GM12878 (cell line): ENCODE measurements at regions not wholly inside any gene's neighbourhood (a gene's known extent, or its start where the extent isn't known, plus 50 kb on each side); places are given as distances from the start of the nearest gene placed in this dataset.

ENCODE experiments used
- CTCF ChIP-seq, 3 experiments: IDR thresholded peaks in 2 of 3; conservative IDR thresholded peaks in 1 of 3; 2 replicates each; pipeline ENCODE4 v1.5.1; 2011; ENCODE audit warnings: low read depth in 3 of 3, low read length in 3 of 3, mild to moderate bottlenecking in 3 of 3, control low read depth in 2 of 3, moderate library complexity in 2 of 3, inconsistent platforms in 1 of 3, mixed read lengths in 1 of 3; ENCODE audit not compliant: control insufficient read depth in 2 of 3, insufficient read depth in 1 of 3; ENCODE audit errors: extremely low read depth in 1 of 3
- E2F8 ChIP-seq: fragments of 450-650 bp; IDR thresholded peaks from 2 replicates; pipeline ENCODE4 v1.6.1; 2018; ENCODE audit warnings: mild to moderate bottlenecking, low read depth, moderate library complexity; ENCODE audit not compliant: partially characterized antibody
- EP300 ChIP-seq, 2 experiments: fragments of 150-350 bp in 1 of 2; IDR thresholded peaks; 2 replicates each; pipeline ENCODE4 v1.6.1; 2011 to 2012; ENCODE audit warnings: low read depth in 2 of 2, low read length in 2 of 2, borderline replicate concordance in 1 of 2, improper control_type of control experiment in 1 of 2, inconsistent platforms in 1 of 2; ENCODE audit not compliant: control insufficient read depth in 1 of 2
- EZH2 ChIP-seq: IDR thresholded peaks from 2 replicates; pipeline ENCODE4 v1.6.1; 2012; ENCODE audit warnings: low read depth, mild to moderate bottlenecking, control low read depth, inconsistent platforms, low read length, borderline replicate concordance; ENCODE audit not compliant: control insufficient read depth
- GABPA ChIP-seq: IDR thresholded peaks from 2 replicates; pipeline ENCODE4 v1.6.1; 2014; ENCODE audit warnings: antibody characterized with exemption, low read depth, mild to moderate bottlenecking, inconsistent platforms
- KDM1A ChIP-seq: fragments of 200-600 bp; sonication (generic); IDR thresholded peaks from 2 replicates; pipeline ENCODE4 v1.6.1; 2016; ENCODE audit warnings: borderline replicate concordance
- PBX3 ChIP-seq: IDR thresholded peaks from 2 replicates; pipeline ENCODE4 v1.6.1; 2011; ENCODE audit warnings: mild to moderate bottlenecking, low read depth, low read length, moderate library complexity; ENCODE audit not compliant: insufficient replicate concordance
- POLR2A ChIP-seq: IDR thresholded peaks from 2 replicates; pipeline ENCODE4 v1.6.1; 2011; ENCODE audit warnings: low read depth, mild to moderate bottlenecking, low read length
- POLR2AphosphoS5 ChIP-seq: IDR thresholded peaks from 2 replicates; pipeline ENCODE4 v1.6.1; 2011; ENCODE audit warnings: mild to moderate bottlenecking, low read length, inconsistent platforms
- REST ChIP-seq: IDR thresholded peaks from 2 replicates; pipeline ENCODE4 v1.6.1; 2012; ENCODE audit warnings: mild to moderate bottlenecking, low read depth, low read length
- SIN3A ChIP-seq: IDR thresholded peaks from 2 replicates; pipeline ENCODE4 v1.6.1; 2012; ENCODE audit warnings: low read depth, low read length, improper control_type of control experiment
- SKIL ChIP-seq: fragments of 450-650 bp; IDR thresholded peaks from 2 replicates; pipeline ENCODE4 v1.6.1; 2017; ENCODE audit warnings: mild to moderate bottlenecking, low read depth, inconsistent platforms; ENCODE audit not compliant: poor library complexity, severe bottlenecking
- TCF7 ChIP-seq: IDR thresholded peaks from 2 replicates; pipeline ENCODE4 v1.6.1; 2014; ENCODE audit warnings: antibody characterized with exemption, borderline replicate concordance
- ZNF384 ChIP-seq: IDR thresholded peaks from 2 replicates; pipeline ENCODE4 v1.6.1; 2012; ENCODE audit warnings: low read depth, mild to moderate bottlenecking, low read length, improper control_type of control experiment, borderline replicate concordance

GRCh38 chr4:31020363-31020762 lies 300.2 kb downstream of the PCDH7 start:
- no peak for TF ChIP-seq SKIL
- no peak for TF ChIP-seq POLR2A
- TF ChIP-seq ZNF384: no peak
- TF ChIP-seq EP300 (IDR thresholded peaks at IDR 0.05; ENCODE audit: borderline replicate concordance in 1 of 2, control insufficient read depth in 1 of 2, low read depth in 2 of 2, low read length in 2 of 2): no peak
- no peak for TF ChIP-seq TCF7
- no peak for TF ChIP-seq REST
- TF ChIP-seq SIN3A: no peak
- no peak for TF ChIP-seq POLR2AphosphoS5
- TF ChIP-seq KDM1A: no peak
- TF ChIP-seq CTCF (IDR thresholded peaks at IDR 0.05 in 2 of 3, conservative IDR thresholded peaks at IDR 0.05 in 1 of 3; ENCODE audit: control insufficient read depth in 2 of 3, extremely low read depth in 1 of 3, insufficient read depth in 1 of 3, low read depth in 3 of 3, low read length in 3 of 3): no peak
- no peak for TF ChIP-seq EZH2
- TF ChIP-seq PBX3: no peak
- no peak for TF ChIP-seq GABPA
- TF ChIP-seq E2F8: no peak
